GM21423 (cell line): ENCODE measurements at regions not wholly inside any gene's neighbourhood (a gene's known extent, or its start where the extent isn't known, plus 50 kb on each side); places are given as distances from the start of the nearest gene placed in this dataset.
"Not testable (repeated sequence)": the region's sequence is repeated elsewhere in the genome, so short reads cannot be mapped to it uniquely, and the experiment has no call there.

Experiments
- ATAC-seq: cut with Tn5 transposase; IDR thresholded peaks from one replicate; pipeline ENCODE4 v1.9.1; 2021; ENCODE audit warnings: mild to moderate bottlenecking, moderate library complexity; ENCODE audit not compliant: unreplicated experiment

- ATAC-seq: no peak
Observed at GRCh38 chr6:12348530-12349511, 58.7 kb downstream of the EDN1 start.

- no peak for ATAC-seq
Observed at GRCh38 chr6:12350644-12351170, 60.5 kb downstream of the EDN1 start.

GRCh38 chr6:12351672-12352071 lies 61.5 kb downstream of the EDN1 start:
- ATAC-seq: no peak

GRCh38 chr6:12353731-12354130 lies 63.6 kb downstream of the EDN1 start:
- ATAC-seq: no peak

- ATAC-seq: peak; percentile 47
Observed at GRCh38 chr6:12354499-12354898, 64.3 kb downstream of the EDN1 start.

GRCh38 chr6:12355354-12355753 lies 65.2 kb downstream of the EDN1 start:
- ATAC-seq: no peak

GRCh38 chr6:12356431-12356830 lies 66.3 kb downstream of the EDN1 start:
- no peak for ATAC-seq

GRCh38 chr6:12356983-12357972 lies 67.1 kb downstream of the EDN1 start:
- ATAC-seq: peak; percentile 79

- no peak for ATAC-seq
Observed at GRCh38 chr6:12359036-12359435, 68.9 kb downstream of the EDN1 start.

GRCh38 chr6:12361042-12361765 lies 71.0 kb downstream of the EDN1 start:
- ATAC-seq: no peak

GRCh38 chr6:12363277-12363650 lies 73.1 kb downstream of the EDN1 start:
- ATAC-seq: not testable (repeated sequence)

GRCh38 chr6:12363651-12364381 lies 73.7 kb downstream of the EDN1 start:
- peak; percentile 67 for ATAC-seq

GRCh38 chr6:12364621-12365020 lies 74.5 kb downstream of the EDN1 start:
- ATAC-seq: no peak

- no peak for ATAC-seq
Observed at GRCh38 chr6:12366731-12367130, 76.6 kb downstream of the EDN1 start.

- ATAC-seq: no peak
Observed at GRCh38 chr6:12367412-12367811, 77.3 kb downstream of the EDN1 start.

- no peak for ATAC-seq
Observed at GRCh38 chr6:12369355-12369754, 79.2 kb downstream of the EDN1 start.

GRCh38 chr6:12369781-12370262 lies 79.7 kb downstream of the EDN1 start:
- peak; percentile 47 for ATAC-seq

GRCh38 chr6:12371151-12371550 lies 81.0 kb downstream of the EDN1 start:
- peak; percentile 7 for ATAC-seq

GRCh38 chr6:12371641-12372146 lies 81.5 kb downstream of the EDN1 start:
- peak; percentile 50 for ATAC-seq
